HCT116 (cell line): ENCODE measurements at regions not wholly inside any gene's neighbourhood (a gene's known extent, or its start where the extent isn't known, plus 50 kb on each side); places are given as distances from the start of the nearest gene placed in this dataset.

ENCODE experiments used
- ATAC-seq: fragments of 200-7000 bp; cut with Tn5 transposase; 2 replicates; pipeline ENCODE4 v1.9.1; 2020; ENCODE audit warnings: mild to moderate bottlenecking, moderate library complexity
- BruUV-seq: library from RNA; stranded (reverse); fragments of 400-500 nt; replicated peaks from 2 replicates; lab custom pipeline; 2021; lab: Mats Ljungman, UMichigan
- CTCF ChIA-PET: fragments of 300-600 bp; sonication (Branson Sonifier 250); formaldehyde crosslinking; loops from one replicate; lab custom pipeline; 2021; ENCODE audit warnings: antibody characterized with exemption; lab: Charles Lee
- POLR2A ChIA-PET: fragments of 300-600, 350-600 bp; sonication (Branson Sonifier 250); formaldehyde crosslinking; loops from one replicate; lab custom pipeline; 2021; ENCODE audit warnings: antibody characterized with exemption; lab: Charles Lee
- RAD21 ChIA-PET, 2 experiments: fragments of 300-600 bp; sonication (Branson Sonifier 250); formaldehyde crosslinking; loops; one replicate each; lab custom pipeline; 2023; ENCODE audit warnings: low total read pairs in 2 of 2; ENCODE audit not compliant: uncharacterized antibody in 2 of 2, unreplicated experiment in 2 of 2, low non-redundant PET in 1 of 2; lab: Charles Lee
- DNase-seq: peaks from one replicate; pipeline ENCODE4 v3.0.0-alpha.2; 2010; ENCODE audit warnings: low read depth, low spot score
- H2AFZ ChIP-seq: fragments of 200-600 bp; shearing (Covaris generic), sonication (generic); 2 replicates; pipeline ENCODE4 v1.6.1; 2017; ENCODE audit warnings: low read depth, mixed run types, mixed read lengths, antibody characterized with exemption, low read length; ENCODE audit not compliant: poor library complexity, severe bottlenecking
- H3K27ac ChIP-seq: 2 replicates; pipeline ENCODE4 v1.5.1; 2012; ENCODE audit warnings: low read depth, low read length
- H3K27me3 ChIP-seq: fragments of 200-600 bp; sonication (generic); 2 replicates; pipeline ENCODE4 v1.6.1; 2016; ENCODE audit warnings: mixed run types, low read length, mixed read lengths; ENCODE audit not compliant: insufficient read depth
- H3K36me3 ChIP-seq, 2 experiments: fragments of 200-500 bp in 1 of 2; fragments of 200-600 bp in 1 of 2; sonication (Bioruptor generic) in 1 of 2; sonication (generic) in 1 of 2; 2 replicates each; pipeline versions ENCODE4 v1.5.1 to v1.6.1; 2014 to 2016; ENCODE audit warnings: low read length in 2 of 2, inconsistent platforms in 1 of 2, mixed read lengths in 1 of 2, mixed run types in 1 of 2; ENCODE audit not compliant: insufficient read depth in 2 of 2, control insufficient read depth in 1 of 2
- H3K4me1 ChIP-seq, 2 experiments: fragments of 200-600 bp in 1 of 2; sonication (generic) in 1 of 2; 2 replicates each; pipeline versions ENCODE4 v1.5.1 to v1.6.1; 2012 to 2017; ENCODE audit warnings: low read length in 2 of 2, inconsistent platforms in 1 of 2, mild to moderate bottlenecking in 1 of 2, mixed read lengths in 1 of 2, mixed run types in 1 of 2, moderate library complexity in 1 of 2; ENCODE audit not compliant: insufficient read depth in 2 of 2, control insufficient read depth in 1 of 2
- H3K4me2 ChIP-seq: fragments of 200-600 bp; sonication (generic); 2 replicates; pipeline ENCODE4 v1.6.1; 2017; ENCODE audit warnings: mixed run types, low read length, mixed read lengths
- H3K4me3 ChIP-seq, 2 experiments: fragments of 200-600 bp in 1 of 2; sonication (generic) in 1 of 2; replicated peaks in 1 of 2; 2 replicates each; pipeline ENCODE4 v1.5.1; 2011 to 2016; ENCODE audit warnings: low read length in 2 of 2, control low read depth in 1 of 2, low read depth in 1 of 2, mild to moderate bottlenecking in 1 of 2, mixed read lengths in 1 of 2, mixed run types in 1 of 2
- H3K79me2 ChIP-seq: fragments of 200-600 bp; sonication (generic); 2 replicates; pipeline ENCODE4 v1.6.1; 2017; ENCODE audit warnings: mild to moderate bottlenecking, mixed run types, low read length, moderate library complexity, mixed read lengths; ENCODE audit not compliant: insufficient read depth
- H3K9ac ChIP-seq: fragments of 200-600 bp; sonication (generic); 2 replicates; pipeline ENCODE4 v1.6.1; 2016; ENCODE audit warnings: low read length, mixed read lengths
- H3K9me2 ChIP-seq: fragments of 200-600 bp; sonication (generic), shearing (Covaris generic); 2 replicates; pipeline ENCODE4 v1.6.1; 2017; ENCODE audit warnings: mixed run types, mild to moderate bottlenecking, moderate library complexity; ENCODE audit not compliant: insufficient read depth
- H3K9me3 ChIP-seq, 2 experiments: fragments of 200-500 bp in 1 of 2; fragments of 200-600 bp in 1 of 2; sonication (Bioruptor generic) in 1 of 2; sonication (generic) in 1 of 2; 2 replicates each; pipeline ENCODE4 v1.6.1; 2014 to 2017; ENCODE audit warnings: low read length in 2 of 2, mixed read lengths in 2 of 2, inconsistent platforms in 1 of 2, low read depth in 1 of 2, mild to moderate bottlenecking in 1 of 2, mixed run types in 1 of 2, moderate library complexity in 1 of 2; ENCODE audit not compliant: control insufficient read depth in 1 of 2, insufficient read depth in 1 of 2
- H4K20me1 ChIP-seq: fragments of 200-600 bp; sonication (generic), shearing (Covaris generic); 2 replicates; pipeline ENCODE4 v1.6.1; 2017; ENCODE audit warnings: mixed run types, mild to moderate bottlenecking, moderate library complexity; ENCODE audit not compliant: insufficient read depth
- ATF3 ChIP-seq: IDR thresholded peaks from 2 replicates; pipeline ENCODE4 v1.6.1; 2012
- CBX3 ChIP-seq: IDR thresholded peaks from 2 replicates; pipeline ENCODE4 v1.6.1; 2012; ENCODE audit warnings: low read depth
- ELF1 ChIP-seq: IDR thresholded peaks from 2 replicates; pipeline ENCODE4 v1.6.1; 2012; ENCODE audit warnings: low read depth, borderline replicate concordance
- EZH2 ChIP-seq: fragments of 200-600 bp; sonication (generic); IDR thresholded peaks from 2 replicates; pipeline ENCODE4 v1.6.1; 2017; ENCODE audit warnings: antibody characterized with exemption, mixed run types
- JUND ChIP-seq: IDR thresholded peaks from 2 replicates; pipeline ENCODE4 v1.6.1; 2012
- POLR2A ChIP-seq: IDR thresholded peaks from 2 replicates; pipeline ENCODE4 v1.7.0; 2011; ENCODE audit warnings: borderline replicate concordance; ENCODE audit not compliant: insufficient read depth, insufficient read length; ENCODE audit errors: extremely low read depth
- POLR2AphosphoS5 ChIP-seq: IDR thresholded peaks from 2 replicates; pipeline ENCODE4 v1.6.1; 2011; ENCODE audit warnings: mild to moderate bottlenecking, low read depth, low read length, moderate library complexity
- RAD21 ChIP-seq: IDR thresholded peaks from 2 replicates; pipeline ENCODE4 v1.6.1; 2012; ENCODE audit warnings: low read depth, mild to moderate bottlenecking
- REST ChIP-seq: IDR thresholded peaks from 2 replicates; pipeline ENCODE4 v1.6.1; 2012; ENCODE audit warnings: low read depth
- TCF7L2 ChIP-seq: IDR thresholded peaks from 2 replicates; pipeline ENCODE4 v1.7.0; 2011; ENCODE audit warnings: borderline replicate concordance, inconsistent platforms; ENCODE audit not compliant: insufficient read depth, insufficient read length; ENCODE audit errors: extremely low read depth
- YY1 ChIP-seq: IDR thresholded peaks from 2 replicates; pipeline ENCODE4 v1.6.1; 2011; ENCODE audit warnings: low read length, low read depth, moderate library complexity, mild to moderate bottlenecking; ENCODE audit not compliant: insufficient replicate concordance; ENCODE audit errors: extremely low read depth
- ZNF274 ChIP-seq: fragments of 200-500 bp; sonication (Bioruptor generic); IDR thresholded peaks from 2 replicates; pipeline ENCODE4 v1.6.1; 2014; ENCODE audit warnings: mild to moderate bottlenecking, low read depth, low read length, inconsistent platforms
- intact Hi-C: fragments of 100-400 bp; cut with micrococcal nuclease; formaldehyde crosslinking; loops from 2 replicates; pipeline ENCODE4 v1.10.0; 2022
- TF ChIP-seq, protein P1 (sequence below), 3 experiments: fragments of 200-600 bp in 1 of 3; sonication (generic) in 1 of 3; IDR thresholded peaks in 2 of 3; conservative IDR thresholded peaks in 1 of 3; 2 replicates each; pipeline ENCODE4 v1.5.1; 2012 to 2017; ENCODE audit warnings: low read depth in 2 of 3, low read length in 2 of 3, antibody characterized with exemption in 1 of 3, borderline replicate concordance in 1 of 3, control low read depth in 1 of 3, mild to moderate bottlenecking in 1 of 3, mixed read lengths in 1 of 3, mixed run types in 1 of 3, moderate library complexity in 1 of 3; ENCODE audit not compliant: insufficient read depth in 1 of 3
- TF ChIP-seq, protein P2 (sequence below): IDR thresholded peaks from 2 replicates; pipeline ENCODE4 v1.6.1; 2011; ENCODE audit warnings: mild to moderate bottlenecking, low read length, moderate library complexity; ENCODE audit not compliant: insufficient replicate concordance; ENCODE audit errors: extremely low read depth

DNA sequence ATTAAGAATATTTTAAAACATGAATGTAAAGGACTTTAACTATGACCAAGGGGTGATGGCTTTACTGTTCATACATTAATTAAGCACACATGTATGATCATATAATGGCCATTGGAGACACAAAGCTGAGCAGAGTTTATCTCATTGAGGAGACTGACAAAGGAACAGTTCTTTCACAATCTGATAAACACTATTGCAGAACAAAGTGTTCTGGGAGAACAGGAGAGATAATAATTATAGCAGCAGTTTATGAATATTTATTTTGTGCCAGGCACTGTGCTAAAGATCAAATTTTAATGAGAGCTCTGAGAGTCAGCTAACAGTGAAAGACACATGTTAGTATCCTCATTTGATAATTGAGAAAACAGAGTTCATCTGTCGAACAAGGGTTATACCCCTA lies 242.4 kb upstream of the NR3C2 start (continued):
- TF ChIP-seq, protein P1, sequence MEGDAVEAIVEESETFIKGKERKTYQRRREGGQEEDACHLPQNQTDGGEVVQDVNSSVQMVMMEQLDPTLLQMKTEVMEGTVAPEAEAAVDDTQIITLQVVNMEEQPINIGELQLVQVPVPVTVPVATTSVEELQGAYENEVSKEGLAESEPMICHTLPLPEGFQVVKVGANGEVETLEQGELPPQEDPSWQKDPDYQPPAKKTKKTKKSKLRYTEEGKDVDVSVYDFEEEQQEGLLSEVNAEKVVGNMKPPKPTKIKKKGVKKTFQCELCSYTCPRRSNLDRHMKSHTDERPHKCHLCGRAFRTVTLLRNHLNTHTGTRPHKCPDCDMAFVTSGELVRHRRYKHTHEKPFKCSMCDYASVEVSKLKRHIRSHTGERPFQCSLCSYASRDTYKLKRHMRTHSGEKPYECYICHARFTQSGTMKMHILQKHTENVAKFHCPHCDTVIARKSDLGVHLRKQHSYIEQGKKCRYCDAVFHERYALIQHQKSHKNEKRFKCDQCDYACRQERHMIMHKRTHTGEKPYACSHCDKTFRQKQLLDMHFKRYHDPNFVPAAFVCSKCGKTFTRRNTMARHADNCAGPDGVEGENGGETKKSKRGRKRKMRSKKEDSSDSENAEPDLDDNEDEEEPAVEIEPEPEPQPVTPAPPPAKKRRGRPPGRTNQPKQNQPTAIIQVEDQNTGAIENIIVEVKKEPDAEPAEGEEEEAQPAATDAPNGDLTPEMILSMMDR (IDR thresholded peaks at IDR 0.05 in 2 of 3, conservative IDR thresholded peaks at IDR 0.05 in 1 of 3; ENCODE audit: borderline replicate concordance in 1 of 3, insufficient read depth in 1 of 3, low read depth in 2 of 3, low read length in 2 of 3), result no peak
- TF ChIP-seq POLR2A (no peak), YY1 (no peak)

DNA sequence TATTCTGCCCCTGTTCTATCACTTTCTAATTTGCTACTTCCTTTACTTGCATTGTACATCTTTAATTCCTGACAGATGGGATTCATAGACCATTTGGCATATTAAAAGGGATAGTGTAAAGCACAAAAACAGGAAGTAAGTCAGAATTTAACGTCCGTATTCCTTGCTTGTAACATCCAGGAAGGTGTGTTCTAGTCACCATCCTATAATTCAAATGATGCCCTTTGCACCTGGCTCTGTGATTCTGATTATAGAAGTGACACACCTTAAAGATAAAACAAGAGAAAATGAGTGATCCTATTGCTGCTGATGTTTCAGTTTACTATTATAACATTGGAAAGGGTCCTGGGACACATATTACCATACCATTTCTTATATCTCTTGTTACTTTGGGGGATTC lies 238.7 kb upstream of the NR3C2 start:
- Histone ChIP-seq H3K4me2 (no peak overlapping the region), H3K27me3 (no peaks in the 10 kb centered on the region), H3K9me2 (no peaks in the 10 kb centered on the region), H3K27ac (no peak overlapping the region), H3K4me3 (no peak overlapping the region), H3K79me2 (no peaks in the 10 kb centered on the region), H3K36me3 (no peaks in the 10 kb centered on the region), H3K4me1 (no peaks in the 10 kb centered on the region), H3K9ac (no peak overlapping the region), H4K20me1 (no peaks in the 10 kb centered on the region), H3K9me3 (no peaks in the 10 kb centered on the region), H2AFZ (no peak overlapping the region)
- intact Hi-C loops, result no loop called here
- ATAC-seq (no peak), DNase-seq (no peak)
- no TSS peak for BruUV-seq
- ChIA-PET CTCF (no interaction called here), RAD21 (no interaction called here), POLR2A (no interaction called here)
- TF ChIP-seq JUND (no peak), CBX3 (no peak), TCF7L2 (no peak), ZNF274 (no peak), POLR2AphosphoS5 (no peak), RAD21 (no peak), POLR2A (no peak), EZH2 (no peak), ATF3 (no peak), ELF1 (no peak), REST (no peak)
- TF ChIP-seq, protein P2, sequence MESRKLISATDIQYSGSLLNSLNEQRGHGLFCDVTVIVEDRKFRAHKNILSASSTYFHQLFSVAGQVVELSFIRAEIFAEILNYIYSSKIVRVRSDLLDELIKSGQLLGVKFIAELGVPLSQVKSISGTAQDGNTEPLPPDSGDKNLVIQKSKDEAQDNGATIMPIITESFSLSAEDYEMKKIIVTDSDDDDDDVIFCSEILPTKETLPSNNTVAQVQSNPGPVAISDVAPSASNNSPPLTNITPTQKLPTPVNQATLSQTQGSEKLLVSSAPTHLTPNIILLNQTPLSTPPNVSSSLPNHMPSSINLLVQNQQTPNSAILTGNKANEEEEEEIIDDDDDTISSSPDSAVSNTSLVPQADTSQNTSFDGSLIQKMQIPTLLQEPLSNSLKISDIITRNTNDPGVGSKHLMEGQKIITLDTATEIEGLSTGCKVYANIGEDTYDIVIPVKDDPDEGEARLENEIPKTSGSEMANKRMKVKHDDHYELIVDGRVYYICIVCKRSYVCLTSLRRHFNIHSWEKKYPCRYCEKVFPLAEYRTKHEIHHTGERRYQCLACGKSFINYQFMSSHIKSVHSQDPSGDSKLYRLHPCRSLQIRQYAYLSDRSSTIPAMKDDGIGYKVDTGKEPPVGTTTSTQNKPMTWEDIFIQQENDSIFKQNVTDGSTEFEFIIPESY, result no peak
- TF ChIP-seq, protein P1 (IDR thresholded peaks at IDR 0.05 in 2 of 3, conservative IDR thresholded peaks at IDR 0.05 in 1 of 3; ENCODE audit: borderline replicate concordance in 1 of 3, insufficient read depth in 1 of 3, low read depth in 2 of 3, low read length in 2 of 3), result no peak
